ENCODE measurements at regions not wholly inside any gene's neighbourhood (a gene's known extent, or its start where the extent isn't known, plus 50 kb on each side); places are given as distances from the start of the nearest gene placed in this dataset.

DNA sequence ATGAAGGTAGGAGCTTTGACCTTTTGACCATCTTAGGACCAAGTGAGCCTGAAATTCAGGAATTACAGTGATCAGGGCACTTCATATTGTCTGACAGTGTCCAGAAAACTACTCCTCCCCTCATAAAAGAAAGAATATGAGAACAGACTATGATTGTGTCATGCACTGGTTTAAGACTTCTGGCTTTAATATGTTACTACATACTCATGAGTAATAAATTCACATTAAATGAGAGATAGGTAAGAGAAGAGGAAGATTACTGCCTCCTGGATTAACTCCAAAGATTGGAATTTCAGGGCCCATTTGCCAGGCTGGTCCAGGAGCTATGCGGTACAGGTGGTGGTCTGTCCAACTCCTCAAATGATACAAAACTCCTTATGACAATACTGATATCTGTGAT lies 213.5 kb upstream of the ADRA1B start:
- no peak for DNase-seq (ENCODE audit: low spot score)

DNA sequence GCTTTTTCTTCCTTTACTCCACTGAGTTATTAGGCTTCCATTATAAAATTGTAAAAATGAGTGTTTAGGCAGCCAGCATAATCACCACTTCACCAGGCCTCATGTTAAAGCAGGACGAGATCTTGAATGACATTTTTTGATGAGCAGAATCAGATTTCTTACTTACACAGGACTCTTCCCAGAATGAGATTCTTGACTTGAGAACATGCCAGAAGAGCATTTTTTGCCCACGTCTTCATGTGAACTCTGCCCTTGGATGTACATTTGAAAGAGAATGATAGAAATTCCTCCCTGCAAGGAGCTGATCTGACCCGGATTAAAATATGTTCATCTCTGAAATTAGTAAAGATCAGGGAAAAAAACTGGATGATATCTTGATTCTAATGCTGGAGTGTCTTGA lies 212.1 kb upstream of the ADRA1B start:
- no peak for DNase-seq (ENCODE audit: low spot score)

DNA sequence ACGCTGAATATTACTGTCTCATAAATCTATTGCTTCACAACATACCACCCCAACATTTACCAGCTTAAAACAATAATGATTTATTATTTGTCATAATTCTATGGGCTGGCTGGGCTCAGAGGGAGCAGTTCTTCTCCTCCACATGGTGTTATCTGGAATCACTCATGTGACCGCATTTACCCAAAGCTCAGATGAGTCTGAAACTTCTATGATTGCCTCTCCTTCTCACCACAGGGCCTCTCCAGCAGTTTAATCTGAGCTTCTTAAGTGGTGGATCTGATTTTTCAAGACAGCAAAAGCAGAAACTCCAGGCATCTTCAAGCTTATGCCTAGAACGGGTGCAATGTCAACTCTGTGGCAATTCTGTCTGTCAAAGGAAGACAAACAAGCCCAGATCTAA lies 210.3 kb upstream of the ADRA1B start:
- DNase-seq (ENCODE audit: low spot score) = no peak

DNA sequence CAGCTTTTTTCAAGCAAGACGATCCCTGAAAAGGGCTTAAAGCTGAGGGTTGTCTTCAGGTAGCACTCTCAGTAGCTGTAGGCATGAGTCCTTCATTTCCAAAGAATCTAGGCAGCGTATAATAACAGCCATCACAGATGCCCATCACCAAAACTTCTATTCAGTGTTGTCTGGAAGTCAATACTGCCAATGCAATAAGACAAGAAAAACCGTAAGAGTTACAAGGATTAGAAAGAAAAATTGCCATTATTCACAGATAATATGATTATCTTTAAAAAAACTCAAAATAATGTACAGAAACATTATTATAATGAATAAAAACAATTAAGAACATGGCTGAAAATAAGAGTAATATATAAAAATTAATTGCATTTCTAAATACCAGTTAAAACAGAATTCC lies 208.2 kb upstream of the ADRA1B start:
- no peak for DNase-seq (ENCODE audit: low spot score)

DNA sequence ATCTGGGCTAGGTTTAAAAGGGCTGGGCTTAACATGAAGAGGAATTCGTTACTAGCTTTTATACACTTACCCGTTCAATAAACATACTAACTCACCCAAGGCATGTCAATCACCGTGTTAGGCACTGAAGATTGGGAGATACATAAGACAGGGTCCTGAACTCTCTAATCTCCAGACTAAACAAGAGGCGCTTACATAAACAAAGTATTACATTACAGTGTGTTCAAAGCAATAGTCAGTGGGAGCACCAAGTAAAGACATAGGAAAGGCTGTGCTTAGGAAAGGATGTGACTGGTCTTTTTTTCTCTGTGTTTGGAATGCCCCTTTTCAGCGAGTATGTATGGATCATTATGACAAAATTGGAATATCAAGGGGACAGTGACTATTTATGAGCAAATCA lies 203.6 kb upstream of the ADRA1B start:
- no peak for DNase-seq (ENCODE audit: low spot score)

GRCh38 chr5:159713254-159713653 lies 203.0 kb upstream of the ADRA1B start:
- no peak for DNase-seq (ENCODE audit: low spot score)

- DNase-seq (ENCODE audit: low spot score) = no peak
Observed at GRCh38 chr5:159713773-159714172, 202.5 kb upstream of the ADRA1B start.

- no peak for DNase-seq (ENCODE audit: low spot score)
Observed at GRCh38 chr5:159725475-159725874, 190.8 kb upstream of the ADRA1B start.

DNA sequence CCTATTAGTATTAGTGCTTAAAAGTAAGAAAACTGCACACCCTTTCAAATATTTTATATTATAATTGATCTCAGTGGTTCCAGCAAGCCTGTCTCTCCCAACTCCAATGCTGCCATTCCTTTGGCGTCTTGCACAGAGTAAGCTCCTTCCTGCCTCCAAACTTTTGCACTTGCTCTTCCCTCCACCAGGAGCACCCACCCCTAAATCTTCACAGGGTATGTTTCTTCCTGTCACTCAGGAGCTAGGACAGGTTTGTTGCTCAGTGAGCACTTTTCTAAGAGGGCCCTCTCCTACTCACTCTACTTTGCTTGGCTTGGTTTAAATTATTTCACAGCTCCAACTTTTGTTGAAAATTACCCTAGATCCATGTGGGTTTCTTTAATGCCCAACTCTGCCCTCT lies 189.1 kb upstream of the ADRA1B start:
- no peak for DNase-seq (ENCODE audit: low spot score)

GRCh38 chr5:159730285-159730684 lies 186.0 kb upstream of the ADRA1B start:
- DNase-seq (ENCODE audit: low spot score) = no peak

DNA sequence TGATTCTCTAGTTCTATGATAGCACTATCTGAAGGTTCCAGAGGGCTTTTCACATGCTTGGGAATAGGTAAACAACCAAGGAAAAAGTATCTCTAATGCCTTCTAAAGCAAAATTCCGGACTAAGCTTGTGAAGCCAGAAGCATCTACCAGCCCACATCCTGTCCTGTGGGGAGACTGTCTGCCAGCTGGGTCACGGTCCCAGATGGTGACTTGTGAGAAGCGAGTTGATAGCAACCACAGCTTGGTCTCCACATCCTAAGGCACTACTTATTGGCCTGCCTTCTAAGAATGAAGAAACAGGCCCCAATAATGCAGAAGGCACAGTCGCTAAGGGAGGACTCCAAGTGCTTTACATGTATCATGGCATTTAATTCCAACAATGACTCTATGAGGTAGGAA lies 184.1 kb upstream of the ADRA1B start:
- DNase-seq (ENCODE audit: low spot score) = no peak

GRCh38 chr5:159734366-159734765 lies 181.9 kb upstream of the ADRA1B start:
- no peak for DNase-seq (ENCODE audit: low spot score)

DNA sequence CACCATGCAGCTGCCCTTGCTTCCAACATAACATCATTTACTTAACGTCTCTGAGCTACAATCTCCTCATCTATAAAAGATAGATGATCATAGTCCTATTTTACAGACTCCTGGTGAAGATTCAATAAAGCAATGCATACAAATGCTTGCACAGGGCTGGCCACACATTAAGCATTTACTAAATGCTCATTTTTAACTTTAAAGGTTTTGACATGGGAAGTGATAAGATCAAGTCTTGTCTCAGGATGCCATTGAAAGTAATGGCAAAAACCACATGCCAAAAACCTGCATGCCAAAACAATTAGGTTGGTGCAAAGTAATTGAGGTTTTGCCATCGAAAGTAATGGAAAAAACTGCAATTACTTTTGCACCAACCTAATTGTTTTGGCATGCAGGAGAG lies 181.2 kb upstream of the ADRA1B start:
- no peak for DNase-seq (ENCODE audit: low spot score)

- no peak for DNase-seq (ENCODE audit: low spot score)
Observed at GRCh38 chr5:159735749-159736660, 180.3 kb upstream of the ADRA1B start.

GRCh38 chr5:159736844-159737243 lies 179.4 kb upstream of the ADRA1B start:
- no peak for DNase-seq (ENCODE audit: low spot score)

- DNase-seq (ENCODE audit: low spot score) = no peak
Observed at GRCh38 chr5:159737263-159737662, 179.0 kb upstream of the ADRA1B start.

DNA sequence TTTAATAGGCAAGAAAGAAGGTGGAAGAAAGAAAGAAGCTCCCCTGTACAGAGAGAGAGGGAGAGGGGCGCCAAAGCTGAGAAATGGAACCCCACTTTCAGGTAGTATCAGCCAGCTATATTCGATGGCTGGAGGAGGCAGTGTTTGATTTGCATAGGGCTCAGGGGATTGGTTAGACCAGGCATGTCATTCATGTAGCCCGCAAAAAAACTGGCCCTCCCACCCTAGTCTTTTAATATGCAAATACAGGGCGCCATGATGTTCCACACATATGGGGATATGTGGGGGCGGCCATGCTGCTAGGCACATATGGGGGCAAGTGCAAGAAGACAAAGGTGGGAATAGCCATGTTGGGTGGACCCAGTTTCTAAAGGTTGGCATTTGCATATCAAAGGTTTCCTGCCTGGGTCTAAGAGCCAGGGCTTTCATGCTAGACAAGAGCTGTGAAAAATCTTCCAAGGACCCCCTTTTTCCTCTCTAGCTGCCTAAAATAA lies 174.4 kb upstream of the ADRA1B start:
- DNase-seq (ENCODE audit: low spot score) = no peak

GRCh38 chr5:159743234-159743633 lies 173.0 kb upstream of the ADRA1B start:
- no peak for DNase-seq (ENCODE audit: low spot score)

DNA sequence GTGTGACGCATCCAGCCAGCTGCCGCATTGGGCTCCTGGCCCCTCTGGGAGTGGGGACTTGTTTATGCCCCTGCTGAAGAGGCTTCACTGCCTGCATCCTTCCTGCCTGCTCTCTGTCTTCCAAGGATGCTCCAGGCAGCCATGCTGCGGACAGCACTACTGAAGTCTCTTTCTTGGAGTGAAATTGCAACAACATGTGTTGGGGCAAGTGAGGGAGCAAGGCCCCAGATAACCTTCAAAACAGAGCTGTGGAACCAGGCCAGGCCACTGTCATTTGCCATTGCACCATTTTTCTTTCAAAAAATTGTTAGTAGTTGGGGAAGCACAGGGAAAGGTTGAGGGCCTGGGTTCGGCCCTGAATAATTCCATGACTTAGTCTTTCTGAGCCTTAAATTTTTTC lies 169.6 kb upstream of the ADRA1B start:
- DNase-seq (ENCODE audit: low spot score) = no peak

DNA sequence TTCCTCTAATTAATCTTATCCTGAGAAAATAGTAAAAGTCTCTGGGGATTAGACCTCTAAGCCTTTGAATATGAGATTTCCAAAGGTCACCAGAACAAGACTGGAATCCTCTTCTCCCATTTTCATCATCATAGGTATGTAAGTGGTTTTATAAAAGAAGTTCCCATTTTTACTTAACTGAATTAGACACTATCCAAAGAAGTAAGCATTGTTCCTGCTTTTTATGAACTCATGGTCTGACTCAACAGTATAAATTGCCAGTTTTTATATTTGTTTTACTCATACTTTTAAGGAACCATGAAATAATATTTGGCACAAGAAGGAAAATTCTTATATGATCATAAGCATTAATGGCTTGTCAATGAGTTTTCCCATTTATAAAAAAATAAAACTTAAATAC lies 167.1 kb upstream of the ADRA1B start:
- DNase-seq (ENCODE audit: low spot score) = no peak

DNA sequence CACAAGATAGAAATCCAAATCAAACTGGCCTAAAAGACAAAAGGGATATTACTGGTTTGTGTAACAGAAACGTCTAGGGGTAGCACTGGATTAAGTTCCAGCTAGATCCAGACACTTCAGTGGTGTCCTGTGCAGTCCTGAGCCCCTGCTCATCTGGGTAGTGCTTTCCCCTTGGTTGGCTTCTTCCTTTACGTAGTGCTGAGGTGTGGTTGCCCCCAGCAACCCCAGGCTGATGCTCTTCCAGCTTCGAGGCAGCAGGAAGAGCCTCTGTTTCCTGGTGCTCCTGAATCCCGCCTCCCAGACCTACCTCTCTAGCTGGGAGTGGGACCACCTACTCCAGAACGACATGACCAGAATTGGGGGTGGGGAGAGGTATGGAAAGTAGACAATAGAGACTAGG lies 166.1 kb upstream of the ADRA1B start:
- no peak for DNase-seq (ENCODE audit: low spot score)

DNA sequence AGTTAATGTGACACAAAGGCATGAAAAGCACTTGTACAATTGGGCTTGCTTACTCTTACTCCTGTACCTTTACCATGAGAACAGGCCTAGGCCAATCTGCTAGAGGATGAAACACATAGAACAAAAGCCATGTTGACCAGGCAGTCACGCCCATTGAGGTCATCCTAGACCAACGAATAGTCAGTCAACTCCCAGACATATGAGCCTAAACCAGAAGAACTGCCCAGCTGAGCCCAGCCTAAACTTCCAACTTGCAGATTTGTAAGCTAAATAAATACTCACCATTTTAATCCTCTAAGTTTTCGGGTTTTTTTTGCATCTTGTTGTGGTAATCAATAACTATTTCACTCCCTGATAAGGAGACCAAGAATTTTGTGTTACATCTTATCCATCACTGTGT lies 164.8 kb upstream of the ADRA1B start:
- DNase-seq (ENCODE audit: low spot score) = no peak

DNA sequence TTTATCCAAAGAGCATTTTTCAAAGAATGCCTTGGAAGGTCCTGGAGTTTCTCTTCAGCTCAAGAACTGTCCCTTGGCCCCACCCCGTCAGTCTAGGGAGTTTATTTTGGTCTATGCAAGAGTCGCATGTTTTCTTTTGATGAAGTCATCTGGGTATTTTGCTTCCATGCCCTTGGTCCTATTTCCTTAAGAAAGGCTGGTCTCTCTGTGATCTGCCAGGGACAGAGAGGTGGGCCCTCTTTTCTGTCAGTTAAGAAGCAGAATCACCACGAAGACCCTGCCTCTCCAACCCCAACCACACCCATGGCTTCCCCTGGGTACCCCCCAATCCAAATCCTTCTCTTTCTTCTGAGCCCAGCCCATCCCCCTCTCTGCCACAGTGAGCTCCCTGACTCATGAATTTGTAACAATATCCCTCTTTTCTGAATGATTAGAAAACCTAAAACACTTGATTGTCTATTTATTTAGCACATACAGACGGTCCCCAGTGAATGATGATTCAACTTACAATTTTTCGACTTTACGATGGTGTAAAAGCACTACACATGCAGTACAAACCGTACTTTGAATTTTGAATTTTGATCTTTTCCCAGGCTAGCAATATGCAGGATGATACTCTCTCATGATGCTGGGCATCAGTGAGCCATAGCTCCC lies 163.5 kb upstream of the ADRA1B start:
- peak; percentile 8 for DNase-seq (ENCODE audit: low spot score)

DNA sequence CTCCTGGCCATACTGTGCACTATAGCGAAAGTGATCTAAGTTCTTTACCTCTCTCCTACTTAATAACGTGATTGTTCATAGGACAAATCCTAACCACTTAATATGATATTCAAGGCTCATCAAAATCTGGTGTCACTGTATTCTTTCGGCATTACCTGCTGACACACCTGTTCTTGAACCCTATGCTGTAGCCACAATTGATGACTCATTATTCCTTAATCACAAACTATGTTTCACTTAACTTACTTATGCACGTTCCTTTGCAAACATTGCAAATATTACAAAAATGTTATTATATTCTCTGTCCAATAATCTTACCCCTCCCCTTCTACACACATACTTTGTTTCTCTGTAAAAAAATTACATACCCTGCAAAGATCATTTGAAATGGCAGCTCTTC lies 158.1 kb upstream of the ADRA1B start:
- no peak for DNase-seq (ENCODE audit: low spot score)

Data from COLO829 (cell line).